ENCODE measurements at regions not wholly inside any gene's neighbourhood (a gene's known extent, or its start where the extent isn't known, plus 50 kb on each side); places are given as distances from the start of the nearest gene placed in this dataset.

- TF ChIP-seq, protein P1, sequence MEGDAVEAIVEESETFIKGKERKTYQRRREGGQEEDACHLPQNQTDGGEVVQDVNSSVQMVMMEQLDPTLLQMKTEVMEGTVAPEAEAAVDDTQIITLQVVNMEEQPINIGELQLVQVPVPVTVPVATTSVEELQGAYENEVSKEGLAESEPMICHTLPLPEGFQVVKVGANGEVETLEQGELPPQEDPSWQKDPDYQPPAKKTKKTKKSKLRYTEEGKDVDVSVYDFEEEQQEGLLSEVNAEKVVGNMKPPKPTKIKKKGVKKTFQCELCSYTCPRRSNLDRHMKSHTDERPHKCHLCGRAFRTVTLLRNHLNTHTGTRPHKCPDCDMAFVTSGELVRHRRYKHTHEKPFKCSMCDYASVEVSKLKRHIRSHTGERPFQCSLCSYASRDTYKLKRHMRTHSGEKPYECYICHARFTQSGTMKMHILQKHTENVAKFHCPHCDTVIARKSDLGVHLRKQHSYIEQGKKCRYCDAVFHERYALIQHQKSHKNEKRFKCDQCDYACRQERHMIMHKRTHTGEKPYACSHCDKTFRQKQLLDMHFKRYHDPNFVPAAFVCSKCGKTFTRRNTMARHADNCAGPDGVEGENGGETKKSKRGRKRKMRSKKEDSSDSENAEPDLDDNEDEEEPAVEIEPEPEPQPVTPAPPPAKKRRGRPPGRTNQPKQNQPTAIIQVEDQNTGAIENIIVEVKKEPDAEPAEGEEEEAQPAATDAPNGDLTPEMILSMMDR (conservative IDR thresholded peaks at IDR 0.05; ENCODE audit: low read depth, low read length), result no peak
- TF ChIP-seq EZH2 (IDR thresholded peaks at IDR 0.05; ENCODE audit: borderline replicate concordance, low read depth, low read length, poor library complexity, severe bottlenecking), result no peak
Observed at GRCh38 chr1:230572121-230573105, 69.9 kb upstream of the COG2 start.

Data from A673 (cell line).